H1 (cell line): ENCODE measurements at regions not wholly inside any gene's neighbourhood (a gene's known extent, or its start where the extent isn't known, plus 50 kb on each side); places are given as distances from the start of the nearest gene placed in this dataset.
"Not testable (repeated sequence)": the region's sequence is repeated elsewhere in the genome, so short reads cannot be mapped to it uniquely, and the experiment has no call there.

ENCODE experiments used
- CEBPB ChIP-seq: IDR thresholded peaks from 2 replicates; pipeline ENCODE4 v1.6.1; 2012; ENCODE audit warnings: low read depth, low read length
- CTCF ChIP-seq, 3 experiments: IDR thresholded peaks; 1 replicate in 2 of 3; 2 replicates in 1 of 3; pipeline versions ENCODE4 v1.5.1 to v1.6.1; 2011; ENCODE audit warnings: low read length in 3 of 3, mild to moderate bottlenecking in 3 of 3, inconsistent platforms in 2 of 3, low read depth in 1 of 3, moderate library complexity in 1 of 3; ENCODE audit not compliant: insufficient read depth in 1 of 3; ENCODE audit errors: control extremely low read depth in 1 of 3

- not testable (repeated sequence) for TF ChIP-seq CTCF (IDR thresholded peaks at IDR 0.05; ENCODE audit: control extremely low read depth in 1 of 3, insufficient read depth in 1 of 3, low read depth in 1 of 3, low read length in 3 of 3); CEBPB
Observed at GRCh38 chr15:30499233-30499632, 52.6 kb upstream of the GOLGA8Q start.
